PC-9 (cell line): ENCODE measurements at regions not wholly inside any gene's neighbourhood (a gene's known extent, or its start where the extent isn't known, plus 50 kb on each side); places are given as distances from the start of the nearest gene placed in this dataset.

ENCODE experiments used
- BruUV-seq: library from RNA; stranded (reverse); fragments of 400-500 nt; replicated peaks from 2 replicates; lab custom pipeline; 2021; lab: Mats Ljungman, UMichigan
- CTCF ChIA-PET: fragments of 300-600 bp; sonication (Branson Sonifier 250); formaldehyde crosslinking; loops from one replicate; lab custom pipeline; 2022; ENCODE audit warnings: antibody characterized with exemption; lab: Charles Lee
- POLR2A ChIA-PET: fragments of 300-600 bp; sonication (Branson Sonifier 250); formaldehyde crosslinking; loops from one replicate; lab custom pipeline; 2022; ENCODE audit warnings: antibody characterized with exemption; ENCODE audit not compliant: unreplicated experiment; lab: Charles Lee
- DNase-seq, 2 experiments: peaks; one replicate each; pipeline versions ENCODE4 v3.0.0 to v3.0.0-alpha.2; 2015 to 2022; ENCODE audit warnings: mixed read lengths in 1 of 2
- H2AFZ ChIP-seq: fragments of 200-600 bp; sonication (generic); 2 replicates; pipeline ENCODE4 v1.8.1; 2017; ENCODE audit warnings: antibody characterized with exemption
- H3F3A ChIP-seq: fragments of 200-600 bp; sonication (generic); 2 replicates; pipeline ENCODE4 v1.8.1; 2017; ENCODE audit warnings: antibody characterized with exemption, mild to moderate bottlenecking, low read depth; ENCODE audit not compliant: insufficient read depth
- H3K27ac ChIP-seq: fragments of 200-600 bp; sonication (generic); 2 replicates; pipeline ENCODE4 v1.6.1; 2016; ENCODE audit warnings: mixed run types
- H3K27me3 ChIP-seq: fragments of 200-600 bp; sonication (generic); 2 replicates; pipeline ENCODE4 v1.6.1; 2016; ENCODE audit warnings: low read depth, mixed run types; ENCODE audit not compliant: insufficient read depth
- H3K36me3 ChIP-seq: fragments of 200-600 bp; sonication (generic); 2 replicates; pipeline ENCODE4 v1.6.1; 2016; ENCODE audit warnings: low read depth, mixed run types
- H3K4me1 ChIP-seq: fragments of 200-600 bp; sonication (generic); replicated peaks from 2 replicates; pipeline ENCODE4 v1.6.1; 2016; ENCODE audit warnings: mixed run types; ENCODE audit not compliant: insufficient read depth
- H3K4me2 ChIP-seq: fragments of 200-600 bp; sonication (generic); 2 replicates; pipeline ENCODE4 v1.6.1; 2017; ENCODE audit warnings: mixed run types
- H3K4me3 ChIP-seq: fragments of 200-600 bp; sonication (generic); 2 replicates; pipeline ENCODE4 v1.6.1; 2016; ENCODE audit warnings: mixed run types
- H3K79me2 ChIP-seq: fragments of 200-600 bp; sonication (generic); 2 replicates; pipeline ENCODE4 v1.6.1; 2017; ENCODE audit warnings: low read depth, mixed run types
- H3K9me2 ChIP-seq: fragments of 200-600 bp; sonication (generic); 2 replicates; pipeline ENCODE4 v1.8.1; 2017; ENCODE audit warnings: mild to moderate bottlenecking; ENCODE audit not compliant: insufficient read depth
- H3K9me3 ChIP-seq: fragments of 200-600 bp; sonication (generic); 2 replicates; pipeline ENCODE4 v1.8.1; 2016; ENCODE audit warnings: low read depth; ENCODE audit not compliant: insufficient read depth
- H4K20me1 ChIP-seq: fragments of 200-600 bp; sonication (generic); 2 replicates; pipeline ENCODE4 v1.8.1; 2017; ENCODE audit not compliant: insufficient read depth
- EZH2 ChIP-seq: fragments of 200-600 bp; sonication (generic); IDR thresholded peaks from 2 replicates; pipeline ENCODE4 v1.8.0; 2017; ENCODE audit warnings: antibody characterized with exemption, low read depth
- intact Hi-C: fragments of 100-400 bp; cut with micrococcal nuclease; formaldehyde crosslinking; loops from one replicate; pipeline ENCODE4 v1.10.0; 2022; ENCODE audit not compliant: unreplicated experiment
- TF ChIP-seq, protein P1 (sequence below): fragments of 200-600 bp; sonication (generic); conservative IDR thresholded peaks from 2 replicates; pipeline ENCODE4 v1.6.1; 2017; ENCODE audit warnings: mixed run types, antibody characterized with exemption, mild to moderate bottlenecking, moderate library complexity

DNA sequence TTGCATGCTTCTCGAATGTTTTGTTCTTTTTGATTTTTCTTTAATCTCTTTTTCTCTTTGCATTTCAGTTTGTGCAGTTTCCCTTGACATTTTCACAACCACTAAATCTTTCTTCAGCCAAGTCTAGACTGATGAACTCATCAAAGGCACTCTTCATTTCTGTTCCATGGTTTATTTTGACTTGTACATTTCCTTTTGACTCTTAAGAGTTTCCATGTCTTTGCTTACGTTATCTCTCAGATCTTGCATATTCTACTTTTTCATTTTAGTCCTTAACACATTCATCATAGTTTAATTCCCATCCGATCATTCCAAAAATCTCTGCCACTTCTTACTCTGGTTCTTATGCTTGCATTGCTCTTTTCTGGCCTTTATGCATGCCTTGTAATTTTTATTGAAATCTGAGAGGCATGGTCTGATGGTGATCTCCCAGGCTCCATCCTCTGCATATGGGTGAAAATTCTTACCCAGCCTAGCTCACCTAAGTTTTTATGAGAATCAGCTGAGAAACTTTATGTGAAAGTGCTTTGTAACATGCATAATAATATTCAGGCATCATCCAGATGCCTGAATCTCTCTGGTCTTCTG is 202.8 kb upstream of the IGFBP3 start:
- intact Hi-C loops, result no loop called here
- no peak for DNase-seq
- Histone ChIP-seq H3K27ac (no peak overlapping the region), H3K36me3 (no peaks in the 10 kb centered on the region), H4K20me1 (no peaks in the 10 kb centered on the region), H3K4me2 (no peak overlapping the region), H3F3A (peaks cover 22% of the 10 kb centered on the region), H3K4me3 (no peak overlapping the region), H3K79me2 (no peaks in the 10 kb centered on the region), H3K27me3 (no peaks in the 10 kb centered on the region), H3K4me1 (peaks cover 30% of the 10 kb centered on the region), H3K9me3 (no peaks in the 10 kb centered on the region; the same call in 1 of the 2 replicates), H2AFZ (no peak overlapping the region), H3K9me2 (no peaks in the 10 kb centered on the region)
- POLR2A ChIA-PET, result no interaction called here
- CTCF ChIA-PET, result no interaction called here
- BruUV-seq, result no TSS peak
- TF ChIP-seq, protein P1, sequence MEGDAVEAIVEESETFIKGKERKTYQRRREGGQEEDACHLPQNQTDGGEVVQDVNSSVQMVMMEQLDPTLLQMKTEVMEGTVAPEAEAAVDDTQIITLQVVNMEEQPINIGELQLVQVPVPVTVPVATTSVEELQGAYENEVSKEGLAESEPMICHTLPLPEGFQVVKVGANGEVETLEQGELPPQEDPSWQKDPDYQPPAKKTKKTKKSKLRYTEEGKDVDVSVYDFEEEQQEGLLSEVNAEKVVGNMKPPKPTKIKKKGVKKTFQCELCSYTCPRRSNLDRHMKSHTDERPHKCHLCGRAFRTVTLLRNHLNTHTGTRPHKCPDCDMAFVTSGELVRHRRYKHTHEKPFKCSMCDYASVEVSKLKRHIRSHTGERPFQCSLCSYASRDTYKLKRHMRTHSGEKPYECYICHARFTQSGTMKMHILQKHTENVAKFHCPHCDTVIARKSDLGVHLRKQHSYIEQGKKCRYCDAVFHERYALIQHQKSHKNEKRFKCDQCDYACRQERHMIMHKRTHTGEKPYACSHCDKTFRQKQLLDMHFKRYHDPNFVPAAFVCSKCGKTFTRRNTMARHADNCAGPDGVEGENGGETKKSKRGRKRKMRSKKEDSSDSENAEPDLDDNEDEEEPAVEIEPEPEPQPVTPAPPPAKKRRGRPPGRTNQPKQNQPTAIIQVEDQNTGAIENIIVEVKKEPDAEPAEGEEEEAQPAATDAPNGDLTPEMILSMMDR, result no peak
- no peak for TF ChIP-seq EZH2

GRCh38 chr7:46115410-46115809 is 194.3 kb upstream of the IGFBP3 start:
- TF ChIP-seq EZH2, result no peak
- TF ChIP-seq, protein P1, result no peak
- Histone ChIP-seq H3K36me3 (no peaks in the 10 kb centered on the region), H3K79me2 (no peaks in the 10 kb centered on the region), H3K4me3 (no peak overlapping the region), H3F3A (no peaks in the 10 kb centered on the region), H3K9me2 (no peaks in the 10 kb centered on the region), H3K9me3 (no peaks in the 10 kb centered on the region), H4K20me1 (no peaks in the 10 kb centered on the region), H2AFZ (no peak overlapping the region), H3K4me1 (no peaks in the 10 kb centered on the region), H3K27ac (no peak overlapping the region), H3K27me3 (no peaks in the 10 kb centered on the region), H3K4me2 (no peak overlapping the region)
- intact Hi-C loops, result no loop called here
- ChIA-PET CTCF (no interaction called here), POLR2A (interaction anchor here (0.6 kb wide), 1 partner anchor 9 kb away, joined by 10 read pairs; no protein-coding TSS in a partner anchor)
- no peak for DNase-seq
- no TSS peak for BruUV-seq

GRCh38 chr7:46109437-46109836 is 188.4 kb upstream of the IGFBP3 start:
- TF ChIP-seq, protein P1, result no peak
- no peak for TF ChIP-seq EZH2
- no peaks in the 10 kb centered on the region for H3K36me3 ChIP-seq
- 0 out of 2 replicates have a peak overlapping the region, but pooled peaks have one; percentile 3 for H2AFZ ChIP-seq
- H3F3A ChIP-seq, result no peaks in the 10 kb centered on the region
- DNase-seq, result no peak
- no TSS peak for BruUV-seq
- no peaks in the 10 kb centered on the region for H4K20me1 ChIP-seq
- no peaks in the 10 kb centered on the region for H3K9me2 ChIP-seq
- CTCF ChIA-PET, result no interaction called here
- H3K4me2 ChIP-seq, result no peak overlapping the region
- H3K27me3 ChIP-seq, result no peaks in the 10 kb centered on the region
- H3K9me3 ChIP-seq, result no peaks in the 10 kb centered on the region
- H3K4me1 ChIP-seq, result no peaks in the 10 kb centered on the region
- H3K79me2 ChIP-seq, result no peaks in the 10 kb centered on the region
- H3K4me3 ChIP-seq, result no peak overlapping the region
- no peak overlapping the region for H3K27ac ChIP-seq
- POLR2A ChIA-PET, result no interaction called here
- intact Hi-C loops, result no loop called here
